SK-N-SH (cell line): ENCODE measurements at regions not wholly inside any gene's neighbourhood (a gene's known extent, or its start where the extent isn't known, plus 50 kb on each side); places are given as distances from the start of the nearest gene placed in this dataset.

ENCODE experiments used
- ELF1 ChIP-seq: IDR thresholded peaks from 2 replicates; pipeline ENCODE4 v1.4.0; 2012
- EZH2phosphoT487 ChIP-seq: fragments of 200-600 bp; sonication (generic); IDR thresholded peaks from 2 replicates; pipeline ENCODE4 v1.6.1; 2017; ENCODE audit warnings: low read depth, mixed run types, mild to moderate bottlenecking, antibody characterized with exemption, moderate library complexity, borderline replicate concordance
- MEF2A ChIP-seq: IDR thresholded peaks from 2 replicates; pipeline ENCODE4 v1.4.0; 2012; ENCODE audit warnings: low read depth, borderline replicate concordance
- NFIC ChIP-seq: IDR thresholded peaks from 2 replicates; pipeline ENCODE4 v1.4.0; 2012; ENCODE audit warnings: borderline replicate concordance
- PBX3 ChIP-seq: IDR thresholded peaks from 2 replicates; pipeline ENCODE4; 2012
- RAD21 ChIP-seq: IDR thresholded peaks from 2 replicates; pipeline ENCODE4 v1.6.1; 2012; ENCODE audit warnings: mild to moderate bottlenecking, low read length
- REST ChIP-seq: IDR thresholded peaks from 2 replicates; pipeline ENCODE4 v1.6.1; 2012; ENCODE audit warnings: mild to moderate bottlenecking, low read depth, low read length, moderate library complexity
- TF ChIP-seq, protein P1 (sequence below): fragments of 200-600 bp; sonication (generic); IDR thresholded peaks from 2 replicates; pipeline ENCODE4 v1.6.1; 2017; ENCODE audit warnings: antibody characterized with exemption, mild to moderate bottlenecking, moderate library complexity

GRCh38 chrX:88604433-88605221 lies 142.4 kb upstream of the CPXCR1 start:
- no peak for TF ChIP-seq RAD21
- TF ChIP-seq ELF1, result no peak
- no peak for TF ChIP-seq NFIC
- TF ChIP-seq, protein P1, sequence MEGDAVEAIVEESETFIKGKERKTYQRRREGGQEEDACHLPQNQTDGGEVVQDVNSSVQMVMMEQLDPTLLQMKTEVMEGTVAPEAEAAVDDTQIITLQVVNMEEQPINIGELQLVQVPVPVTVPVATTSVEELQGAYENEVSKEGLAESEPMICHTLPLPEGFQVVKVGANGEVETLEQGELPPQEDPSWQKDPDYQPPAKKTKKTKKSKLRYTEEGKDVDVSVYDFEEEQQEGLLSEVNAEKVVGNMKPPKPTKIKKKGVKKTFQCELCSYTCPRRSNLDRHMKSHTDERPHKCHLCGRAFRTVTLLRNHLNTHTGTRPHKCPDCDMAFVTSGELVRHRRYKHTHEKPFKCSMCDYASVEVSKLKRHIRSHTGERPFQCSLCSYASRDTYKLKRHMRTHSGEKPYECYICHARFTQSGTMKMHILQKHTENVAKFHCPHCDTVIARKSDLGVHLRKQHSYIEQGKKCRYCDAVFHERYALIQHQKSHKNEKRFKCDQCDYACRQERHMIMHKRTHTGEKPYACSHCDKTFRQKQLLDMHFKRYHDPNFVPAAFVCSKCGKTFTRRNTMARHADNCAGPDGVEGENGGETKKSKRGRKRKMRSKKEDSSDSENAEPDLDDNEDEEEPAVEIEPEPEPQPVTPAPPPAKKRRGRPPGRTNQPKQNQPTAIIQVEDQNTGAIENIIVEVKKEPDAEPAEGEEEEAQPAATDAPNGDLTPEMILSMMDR, result no peak
- TF ChIP-seq PBX3, result no peak
- no peak for TF ChIP-seq MEF2A
- no peak for TF ChIP-seq REST
- no peak for TF ChIP-seq EZH2phosphoT487
